WTC11 (cell line): ENCODE measurements at regions not wholly inside any gene's neighbourhood (a gene's known extent, or its start where the extent isn't known, plus 50 kb on each side); places are given as distances from the start of the nearest gene placed in this dataset.
A peak's percentile ranks its signal among the peaks of the same experiment; 100 is the strongest.

Source experiments
- ATAC-seq: fragments of 200-7000 bp; cut with Tn5 transposase; 2 replicates; pipeline ENCODE4 v1.10.0; 2021; ENCODE audit warnings: mild to moderate bottlenecking, moderate library complexity
- CTCF ChIA-PET: fragments of 300-600 bp; sonication (Branson Sonifier 250); formaldehyde crosslinking; loops from one replicate; lab custom pipeline; 2021; ENCODE audit warnings: antibody characterized with exemption; lab: Charles Lee
- POLR2A ChIA-PET: fragments of 350-600 bp; sonication (Branson Sonifier 250); formaldehyde crosslinking; loops from one replicate; lab custom pipeline; 2021; ENCODE audit warnings: antibody characterized with exemption; lab: Charles Lee
- DNase-seq: peaks from one replicate; pipeline ENCODE4 v3.0.0; 2021; ENCODE audit warnings: low spot score
- H3K27ac Mint-ChIP-seq: 2 replicates; pipeline ENCODE4 v1.8.0; 2021; ENCODE audit warnings: mixed read lengths
- H3K27me3 Mint-ChIP-seq: 2 replicates; pipeline ENCODE4 v1.8.0; 2021; ENCODE audit warnings: low read depth, mild to moderate bottlenecking, moderate library complexity, mixed read lengths
- H3K36me3 Mint-ChIP-seq: 2 replicates; pipeline ENCODE4 v1.8.0; 2021; ENCODE audit warnings: mixed read lengths
- H3K4me1 Mint-ChIP-seq: 2 replicates; pipeline ENCODE4 v1.8.0; 2022; ENCODE audit warnings: mixed read lengths
- H3K4me3 Mint-ChIP-seq: 2 replicates; pipeline ENCODE4 v1.8.0; 2021; ENCODE audit warnings: mild to moderate bottlenecking, moderate library complexity, mixed read lengths
- H3K9me3 Mint-ChIP-seq: 2 replicates; pipeline ENCODE4 v1.8.0; 2021; ENCODE audit warnings: mixed read lengths
- CTCF ChIP-seq: fragments of 200-600 bp; IDR thresholded peaks from 2 replicates; pipeline ENCODE4 v1.8.0; 2022; ENCODE audit warnings: antibody characterized with exemption
- E2F5 ChIP-seq: sonication (generic); formaldehyde crosslinking; IDR thresholded peaks from 2 replicates; pipeline ENCODE4 v1.8.1; 2022; ENCODE audit warnings: mild to moderate bottlenecking, moderate library complexity, missing genetic modification reagents
- EMX1 ChIP-seq: fragments of 250-450 bp; sonication (Bioruptor Pico); IDR thresholded peaks from 2 replicates; pipeline ENCODE4 v1.8.0; 2021; ENCODE audit warnings: mild to moderate bottlenecking
- FOXK1 ChIP-seq: sonication (generic); formaldehyde crosslinking; IDR thresholded peaks from 2 replicates; pipeline ENCODE4 v1.8.0; 2022; ENCODE audit warnings: mild to moderate bottlenecking, moderate library complexity, missing genetic modification reagents
- FOXP4 ChIP-seq: sonication (generic); formaldehyde crosslinking; IDR thresholded peaks from 2 replicates; pipeline ENCODE4 v1.8.0; 2022; ENCODE audit warnings: mild to moderate bottlenecking, missing genetic modification reagents
- HMGA2 ChIP-seq: fragments of 250-450 bp; sonication (Bioruptor Pico); IDR thresholded peaks from 2 replicates; pipeline ENCODE4 v1.4.0; 2021; ENCODE audit warnings: mild to moderate bottlenecking, moderate library complexity
- IRF2 ChIP-seq: sonication (generic); formaldehyde crosslinking; IDR thresholded peaks from 2 replicates; pipeline ENCODE4 v1.8.0; 2022; ENCODE audit warnings: low read depth, missing genetic modification reagents, borderline replicate concordance
- KAT7 ChIP-seq: sonication (generic); formaldehyde crosslinking; IDR thresholded peaks from 2 replicates; pipeline ENCODE4 v1.8.1; 2023; ENCODE audit warnings: missing genetic modification reagents, mild to moderate bottlenecking, borderline replicate concordance
- MLX ChIP-seq: sonication (generic); formaldehyde crosslinking; IDR thresholded peaks from 2 replicates; pipeline ENCODE4 v1.8.1; 2023; ENCODE audit warnings: mild to moderate bottlenecking, missing genetic modification reagents, moderate library complexity
- NFATC4 ChIP-seq: fragments of 250-450 bp; sonication (Bioruptor Pico); IDR thresholded peaks from 2 replicates; pipeline ENCODE4 v1.9.0; 2021; ENCODE audit warnings: mild to moderate bottlenecking
- NFE2L1 ChIP-seq: sonication (generic); formaldehyde crosslinking; IDR thresholded peaks from 2 replicates; pipeline ENCODE4 v1.8.1; 2023; ENCODE audit warnings: missing genetic modification reagents
- NR1H2 ChIP-seq: sonication (generic); formaldehyde crosslinking; IDR thresholded peaks from 2 replicates; pipeline ENCODE4 v1.9.0; 2021; ENCODE audit warnings: mild to moderate bottlenecking, moderate library complexity, missing genetic modification reagents
- NR2C2 ChIP-seq: sonication (generic); formaldehyde crosslinking; IDR thresholded peaks from 2 replicates; pipeline ENCODE4 v1.8.0; 2022; ENCODE audit warnings: mild to moderate bottlenecking, missing genetic modification reagents
- PREB ChIP-seq: sonication (generic); formaldehyde crosslinking; IDR thresholded peaks from 2 replicates; pipeline ENCODE4 v1.8.1; 2022; ENCODE audit warnings: mild to moderate bottlenecking, missing genetic modification reagents, moderate library complexity, borderline replicate concordance
- RELA ChIP-seq: sonication (generic); formaldehyde crosslinking; IDR thresholded peaks from 2 replicates; pipeline ENCODE4 v1.8.1; 2022; ENCODE audit warnings: missing genetic modification reagents, mild to moderate bottlenecking, borderline replicate concordance
- SMAD3 ChIP-seq: sonication (generic); formaldehyde crosslinking; IDR thresholded peaks from 2 replicates; pipeline ENCODE4 v1.8.0; 2022; ENCODE audit warnings: missing genetic modification reagents, mild to moderate bottlenecking, borderline replicate concordance
- SOX15 ChIP-seq: fragments of 250-450 bp; sonication (Bioruptor Pico); IDR thresholded peaks from 2 replicates; pipeline ENCODE4 v1.9.0; 2021; ENCODE audit warnings: mild to moderate bottlenecking
- STAT6 ChIP-seq: sonication (generic); formaldehyde crosslinking; conservative IDR thresholded peaks from 2 replicates; pipeline ENCODE4 v1.8.1; 2023; ENCODE audit warnings: mild to moderate bottlenecking, low read depth, missing genetic modification reagents, moderate library complexity
- ZNF219 ChIP-seq: sonication (generic); formaldehyde crosslinking; IDR thresholded peaks from 2 replicates; pipeline ENCODE4 v1.8.0; 2023; ENCODE audit warnings: missing genetic modification reagents, mild to moderate bottlenecking, borderline replicate concordance
- ZNF423 ChIP-seq: fragments of 250-450 bp; sonication (Bioruptor Pico); IDR thresholded peaks from 2 replicates; pipeline ENCODE4 v2.1.2; 2022; ENCODE audit warnings: mild to moderate bottlenecking, moderate library complexity
- ZNF425 ChIP-seq: fragments of 250-450 bp; sonication (Bioruptor Pico); conservative IDR thresholded peaks from 2 replicates; pipeline ENCODE4 v1.9.0; 2021; ENCODE audit warnings: mild to moderate bottlenecking

- no peak for TF ChIP-seq PREB (CRISPR knock-in tag)
These were observed 1305.8 kb downstream of the ROBO1 start (continued) for GRCh38 chr3:78462021-78462420.

- Mint-ChIP-seq H3K36me3 (peaks cover 31% of the 10 kb centered on the region), H3K27me3 (no peaks in the 10 kb centered on the region), H3K4me1 (peaks cover 38% of the 10 kb centered on the region), H3K27ac (peak overlapping the region; percentile 53; the same call in 1 of the 2 replicates), H3K4me3 (no peak overlapping the region), H3K9me3 (peaks cover 31% of the 10 kb centered on the region)
- peak; percentile 60; the same call in 1 of the 2 replicates for ATAC-seq
- POLR2A ChIA-PET, result no interaction called here
- DNase-seq, result no peak
- CTCF ChIA-PET, result no interaction called here
- TF ChIP-seq IRF2 (CRISPR knock-in tag), result no peak
- no peak for TF ChIP-seq CTCF
- no peak for TF ChIP-seq SOX15 (CRISPR knock-in tag)
- TF ChIP-seq MLX, result no peak
- no peak for TF ChIP-seq KAT7
- TF ChIP-seq NR2C2 (CRISPR knock-in tag), result no peak
- TF ChIP-seq ZNF219, result no peak
- no peak for TF ChIP-seq STAT6 (CRISPR knock-in tag)
- no peak for TF ChIP-seq NFATC4 (CRISPR knock-in tag)
- no peak for TF ChIP-seq SMAD3 (CRISPR knock-in tag)
- TF ChIP-seq RELA (CRISPR knock-in tag), result no peak
These were observed 1291.7 kb downstream of the ROBO1 start for GRCh38 chr3:78476076-78476475.

GRCh38 chr3:78481050-78481449 lies 1286.7 kb downstream of the ROBO1 start:
- Mint-ChIP-seq H3K4me3 (no peak overlapping the region), H3K27ac (no peak overlapping the region), H3K9me3 (peaks cover 10% of the 10 kb centered on the region), H3K27me3 (no peaks in the 10 kb centered on the region), H3K4me1 (peaks cover 30% of the 10 kb centered on the region), H3K36me3 (peaks cover 10% of the 10 kb centered on the region)
- TF ChIP-seq NFE2L1 (CRISPR knock-in tag) (no peak), NR1H2 (CRISPR knock-in tag) (no peak), EMX1 (CRISPR knock-in tag) (no peak), E2F5 (no peak), FOXK1 (no peak), ZNF425 (CRISPR knock-in tag) (no peak), ZNF423 (CRISPR knock-in tag) (no peak), FOXP4 (no peak), HMGA2 (CRISPR knock-in tag) (no peak), RELA (CRISPR knock-in tag) (no peak)
- CTCF ChIA-PET, result no interaction called here
- no peak for DNase-seq
- POLR2A ChIA-PET, result no interaction called here
- no peak for ATAC-seq
